ENCODE measurements at regions not wholly inside any gene's neighbourhood (a gene's known extent, or its start where the extent isn't known, plus 50 kb on each side); places are given as distances from the start of the nearest gene placed in this dataset.

- DNase-seq = no peak
Observed at GRCh38 chr12:4223273-4223845, 50.2 kb upstream of the CCND2 start.

GRCh38 chr12:4221258-4221620 lies 52.3 kb upstream of the CCND2 start:
- no peak for DNase-seq

- DNase-seq = no peak
Observed at GRCh38 chr12:4220536-4221257, 52.9 kb upstream of the CCND2 start.

GRCh38 chr12:4217091-4217490 lies 56.5 kb upstream of the CCND2 start:
- DNase-seq = no peak

- DNase-seq = no peak
Observed at GRCh38 chr12:4216187-4216927, 57.2 kb upstream of the CCND2 start.

- no peak for DNase-seq
Observed at GRCh38 chr12:4215229-4216186, 58.1 kb upstream of the CCND2 start.

GRCh38 chr12:4214877-4215228 lies 58.7 kb upstream of the CCND2 start:
- DNase-seq = no peak

- DNase-seq = no peak
Observed at GRCh38 chr12:4213471-4213870, 60.1 kb upstream of the CCND2 start.

GRCh38 chr12:4212845-4213244 lies 60.7 kb upstream of the CCND2 start:
- no peak for DNase-seq

- no peak for DNase-seq
Observed at GRCh38 chr12:4211372-4211771, 62.2 kb upstream of the CCND2 start.

GRCh38 chr12:4210183-4210582 lies 63.4 kb upstream of the CCND2 start:
- DNase-seq = no peak

- no peak for DNase-seq
Observed at GRCh38 chr12:4206470-4206869, 67.1 kb upstream of the CCND2 start.

GRCh38 chr12:4203772-4204376 lies 69.7 kb upstream of the CCND2 start:
- no peak for DNase-seq

- no peak for DNase-seq
Observed at GRCh38 chr12:4202918-4203317, 70.6 kb upstream of the CCND2 start.

GRCh38 chr12:4202487-4202886 lies 71.1 kb upstream of the CCND2 start:
- DNase-seq = no peak

- no peak for DNase-seq
Observed at GRCh38 chr12:4201333-4202100, 72.0 kb upstream of the CCND2 start.

- no peak for DNase-seq
Observed at GRCh38 chr12:4197922-4198763, 75.4 kb upstream of the CCND2 start.

GRCh38 chr12:4196805-4197420 lies 76.6 kb upstream of the CCND2 start:
- DNase-seq = no peak

GRCh38 chr12:4194668-4195067 lies 78.9 kb upstream of the CCND2 start:
- no peak for DNase-seq

- no peak for DNase-seq
Observed at GRCh38 chr12:4193821-4194220, 79.7 kb upstream of the CCND2 start.

- no peak for DNase-seq
Observed at GRCh38 chr12:4191642-4192041, 81.9 kb upstream of the CCND2 start.
